Loucy (cell line): ENCODE measurements at regions not wholly inside any gene's neighbourhood (a gene's known extent, or its start where the extent isn't known, plus 50 kb on each side); places are given as distances from the start of the nearest gene placed in this dataset.

Experiments
- H2AFZ ChIP-seq: fragments of 200-600 bp; sonication (generic); 2 replicates; pipeline ENCODE4 v1.6.0; 2016; ENCODE audit warnings: antibody characterized with exemption, mild to moderate bottlenecking, low read length, moderate library complexity
- H3F3A ChIP-seq: fragments of 200-600 bp; 2 replicates; pipeline ENCODE4 v1.6.0; 2016; ENCODE audit warnings: antibody characterized with exemption, low read depth, mild to moderate bottlenecking
- H3K27me3 ChIP-seq: fragments of 200-600 bp; sonication (generic); 2 replicates; pipeline ENCODE4 v1.6.1; 2014; ENCODE audit warnings: low read length, mild to moderate bottlenecking; ENCODE audit not compliant: insufficient read depth, poor library complexity, severe bottlenecking
- H3K36me3 ChIP-seq: fragments of 200-600 bp; sonication (generic); 2 replicates; pipeline ENCODE4 v1.6.1; 2016; ENCODE audit warnings: low read length; ENCODE audit not compliant: insufficient read depth
- H3K4me1 ChIP-seq: fragments of 200-600 bp; sonication (generic); 2 replicates; pipeline ENCODE4 v1.5.1; 2014; ENCODE audit warnings: low read length, mild to moderate bottlenecking; ENCODE audit not compliant: insufficient read depth, poor library complexity, severe bottlenecking
- H3K4me2 ChIP-seq: fragments of 200-600 bp; sonication (generic); 2 replicates; pipeline ENCODE4 v1.6.0; 2014; ENCODE audit warnings: antibody characterized with exemption, low read length, low read depth, mild to moderate bottlenecking; ENCODE audit not compliant: poor library complexity, severe bottlenecking
- H3K4me3 ChIP-seq: fragments of 200-600 bp; sonication (generic); 2 replicates; pipeline ENCODE4 v1.5.1; 2014; ENCODE audit warnings: low read length, mild to moderate bottlenecking, mixed read lengths; ENCODE audit not compliant: poor library complexity, severe bottlenecking
- H3K79me2 ChIP-seq: fragments of 200-600 bp; sonication (generic); 2 replicates; pipeline ENCODE4 v1.6.1; 2014; ENCODE audit warnings: low read length; ENCODE audit not compliant: insufficient read depth
- H3K9ac ChIP-seq: fragments of 200-600 bp; sonication (generic); 2 replicates; pipeline ENCODE4 v1.6.0; 2014; ENCODE audit warnings: mild to moderate bottlenecking, low read depth, low read length, moderate library complexity; ENCODE audit not compliant: poor library complexity, severe bottlenecking
- H3K9me2 ChIP-seq: fragments of 200-600 bp; sonication (generic); replicated peaks from 2 replicates; pipeline ENCODE4 v1.6.1; 2016; ENCODE audit warnings: low read depth, low read length, mixed read lengths
- H3K9me3 ChIP-seq: fragments of 200-600 bp; sonication (generic); 2 replicates; pipeline ENCODE4 v1.6.1; 2014; ENCODE audit warnings: mild to moderate bottlenecking, antibody characterized with exemption, low read length, low read depth; ENCODE audit not compliant: insufficient read depth
- H4K20me1 ChIP-seq: fragments of 200-600 bp; sonication (generic); 2 replicates; pipeline ENCODE4 v1.6.0; 2014; ENCODE audit warnings: antibody characterized with exemption, low read length, mild to moderate bottlenecking; ENCODE audit not compliant: insufficient read depth, poor library complexity, severe bottlenecking
- CTCF ChIP-seq: fragments of 200-600 bp; sonication (generic); conservative IDR thresholded peaks from 2 replicates; pipeline ENCODE4 v1.5.1; 2014; ENCODE audit warnings: mild to moderate bottlenecking, antibody characterized with exemption, low read length
- EZH2phosphoT487 ChIP-seq: fragments of 200-600 bp; IDR thresholded peaks from 2 replicates; pipeline ENCODE4 v1.6.1; 2018; ENCODE audit warnings: antibody characterized with exemption, mild to moderate bottlenecking, moderate library complexity, borderline replicate concordance

GRCh38 chr15:96960711-96961480, 630.4 kb downstream of the NR2F2 start:
- Histone ChIP-seq H3K4me2 (no peak overlapping the region), H3K4me1 (no peaks in the 10 kb centered on the region), H4K20me1 (no peaks in the 10 kb centered on the region), H3K9me3 (no peaks in the 10 kb centered on the region; the same call in 1 of the 2 replicates), H3K27me3 (no peaks in the 10 kb centered on the region), H3K36me3 (no peaks in the 10 kb centered on the region), H3K4me3 (no peak overlapping the region), H3F3A (no peaks in the 10 kb centered on the region), H3K9me2 (no peaks in the 10 kb centered on the region), H3K9ac (no peak overlapping the region), H3K79me2 (no peaks in the 10 kb centered on the region), H2AFZ (no peak overlapping the region)
- no peak for TF ChIP-seq EZH2phosphoT487

GRCh38 chr15:96966554-96966953, 636.1 kb downstream of the NR2F2 start:
- no peaks in the 10 kb centered on the region for H3K36me3 ChIP-seq
- TF ChIP-seq CTCF (no peak), EZH2phosphoT487 (no peak)
- H3K9ac ChIP-seq = no peak overlapping the region
- no peak overlapping the region for H2AFZ ChIP-seq
- no peaks in the 10 kb centered on the region for H4K20me1 ChIP-seq
- H3K27me3 ChIP-seq = no peaks in the 10 kb centered on the region
- no peaks in the 10 kb centered on the region for H3K9me2 ChIP-seq
- H3K4me2 ChIP-seq = no peak overlapping the region
- H3K4me1 ChIP-seq = no peaks in the 10 kb centered on the region
- H3F3A ChIP-seq = no peaks in the 10 kb centered on the region
- no peaks in the 10 kb centered on the region; the same call in 1 of the 2 replicates for H3K9me3 ChIP-seq
- no peaks in the 10 kb centered on the region for H3K79me2 ChIP-seq
- no peak overlapping the region for H3K4me3 ChIP-seq

- H3F3A ChIP-seq = no peaks in the 10 kb centered on the region
- no peaks in the 10 kb centered on the region for H3K79me2 ChIP-seq
- no peaks in the 10 kb centered on the region for H3K27me3 ChIP-seq
- no peak overlapping the region for H3K4me2 ChIP-seq
- H3K9me2 ChIP-seq = no peaks in the 10 kb centered on the region
- no peaks in the 10 kb centered on the region for H4K20me1 ChIP-seq
- TF ChIP-seq CTCF = no peak
- TF ChIP-seq EZH2phosphoT487 = no peak
- H3K9ac ChIP-seq = no peak overlapping the region
- H2AFZ ChIP-seq = no peak overlapping the region
- no peaks in the 10 kb centered on the region for H3K4me1 ChIP-seq
- no peak overlapping the region for H3K4me3 ChIP-seq
- no peaks in the 10 kb centered on the region for H3K36me3 ChIP-seq
- H3K9me3 ChIP-seq = 0 out of 2 replicates have a peak, but pooled peaks cover 4% of the 10 kb centered on the region
These were observed 639.5 kb downstream of the NR2F2 start for GRCh38 chr15:96969732-96970710.
